ENCODE measurements at regions not wholly inside any gene's neighbourhood (a gene's known extent, or its start where the extent isn't known, plus 50 kb on each side); places are given as distances from the start of the nearest gene placed in this dataset.
"Not testable (repeated sequence)": the region's sequence is repeated elsewhere in the genome, so short reads cannot be mapped to it uniquely, and the experiment has no call there.

DNA sequence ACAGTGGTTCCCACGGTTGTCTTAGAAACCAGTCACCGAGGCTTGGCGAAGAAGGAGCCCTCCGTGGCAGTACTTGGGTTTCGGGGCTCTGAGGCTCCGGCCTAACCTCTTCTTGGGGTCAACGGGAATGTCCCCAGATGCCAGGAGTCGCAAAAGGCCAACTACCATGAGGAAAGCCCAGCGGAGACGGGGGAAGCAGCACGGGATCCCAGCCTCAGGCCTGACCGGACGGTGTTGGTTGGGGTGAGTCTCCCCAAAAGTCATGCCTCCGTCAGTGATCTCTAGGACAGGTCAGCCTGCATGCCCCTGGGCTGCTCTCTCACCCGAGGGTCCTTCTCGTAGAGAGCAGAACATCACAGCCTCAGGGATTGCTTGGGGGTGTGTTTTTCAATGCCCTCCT is 138.2 kb upstream of the ANKRD20A1 start:
- TF ChIP-seq CTCF (conservative IDR thresholded peaks at IDR 0.05 in 1 of 2, IDR thresholded peaks at IDR 0.05 in 1 of 2; ENCODE audit: low read depth in 1 of 2, low read length in 2 of 2); EZH2 (IDR thresholded peaks at IDR 0.05; ENCODE audit: low read length, missing control alignments): not testable (repeated sequence)
